ENCODE measurements at regions not wholly inside any gene's neighbourhood (a gene's known extent, or its start where the extent isn't known, plus 50 kb on each side); places are given as distances from the start of the nearest gene placed in this dataset.
A peak's percentile ranks its signal among the peaks of the same experiment; 100 is the strongest.
"Not testable (repeated sequence)": the region's sequence is repeated elsewhere in the genome, so short reads cannot be mapped to it uniquely, and the experiment has no call there.

DNA sequence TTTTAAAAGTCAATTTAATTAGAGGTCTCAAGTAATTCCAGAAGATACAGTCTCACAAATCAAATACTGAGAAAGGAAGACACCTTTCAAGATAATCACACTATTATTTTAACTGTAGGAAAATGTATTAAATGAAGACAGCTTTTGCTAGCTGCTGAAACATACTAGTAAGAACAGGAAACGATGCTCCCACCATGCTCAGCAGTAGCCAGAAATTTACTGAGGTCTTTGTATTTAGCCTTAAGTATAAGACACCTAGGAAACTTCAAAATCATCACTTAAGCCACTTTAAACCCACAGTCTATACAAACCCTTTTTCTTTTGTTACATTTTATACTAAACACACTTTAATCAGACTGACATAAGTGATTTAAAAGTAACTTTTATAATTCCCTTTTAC, 72.7 kb upstream of the NPIPB12 start:
- H2AFZ ChIP-seq (ENCODE audit: low read length); H3K4me2 ChIP-seq (ENCODE audit: extremely low read depth, insufficient read depth, low read length); H3K27ac ChIP-seq (ENCODE audit: insufficient read depth, low read length); H4K20me1 ChIP-seq (ENCODE audit: control insufficient read depth, extremely low read depth, insufficient read depth, low read length); H3K4me3 ChIP-seq (replicated peaks in 1 of 4; ENCODE audit: control extremely low read depth in 1 of 4, insufficient read depth in 1 of 4, low read depth in 3 of 4, low read length in 4 of 4); H3K36me3 ChIP-seq (ENCODE audit: control insufficient read depth, insufficient read depth, low read length); H3K27me3 ChIP-seq (ENCODE audit: control insufficient read depth, insufficient read depth, low read length); H3K9me3 ChIP-seq (ENCODE audit: control insufficient read depth, insufficient read depth, low read depth, low read length); DNase-seq (ENCODE audit: low read depth in 2 of 2); H3K9ac ChIP-seq (ENCODE audit: insufficient read depth, low read length); H3K4me1 ChIP-seq (ENCODE audit: control insufficient read depth, extremely low read depth, insufficient read depth, low read length): not testable (repeated sequence)
- peaks cover 12% of the 10 kb centered on the region for H3K79me2 ChIP-seq (ENCODE audit: control insufficient read depth, insufficient read depth, low read length)

DNA sequence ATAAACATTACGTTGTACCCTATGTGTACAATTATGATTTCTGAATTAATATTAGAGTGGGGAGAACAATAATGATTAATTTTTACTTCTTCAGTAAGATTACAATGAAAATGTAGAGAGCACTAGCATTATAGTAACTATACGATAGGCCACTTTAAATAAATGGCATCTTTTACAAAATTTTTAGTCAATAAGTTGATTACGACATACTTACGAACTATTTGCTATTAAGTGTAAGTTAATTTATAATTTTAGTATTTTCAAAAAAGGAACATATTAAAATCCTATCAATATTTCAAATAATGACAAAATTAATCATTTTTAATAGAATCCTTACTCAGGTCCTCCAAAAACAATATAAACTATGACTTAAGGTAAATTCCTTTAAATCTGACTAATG, 75.6 kb upstream of the NPIPB12 start:
- not testable (repeated sequence) for H3K79me2 ChIP-seq (ENCODE audit: control insufficient read depth, insufficient read depth, low read length); H3K4me3 ChIP-seq (replicated peaks in 1 of 4; ENCODE audit: control extremely low read depth in 1 of 4, insufficient read depth in 1 of 4, low read depth in 3 of 4, low read length in 4 of 4); H3K27ac ChIP-seq (ENCODE audit: insufficient read depth, low read length)

DNA sequence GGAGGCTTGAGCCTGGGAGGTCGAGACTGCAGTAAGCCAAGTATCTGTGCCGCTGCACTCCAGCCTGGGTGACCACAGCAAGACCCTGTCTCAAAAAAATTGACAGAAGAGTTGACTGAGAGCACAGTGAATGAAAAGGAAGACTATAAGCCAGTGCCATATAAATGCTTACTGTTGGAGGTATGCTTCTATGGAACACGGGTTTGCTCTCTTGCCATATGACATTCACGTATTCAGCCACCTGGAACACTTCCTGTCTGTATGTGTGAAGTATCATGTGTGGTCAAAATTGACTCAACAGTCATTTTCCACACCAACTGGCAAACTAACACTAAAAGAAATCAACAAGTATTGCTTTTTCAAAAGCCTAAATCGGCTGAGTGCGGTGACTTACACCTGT, 71.1 kb upstream of the SPN start:
- not testable (repeated sequence) for H3K4me2 ChIP-seq (ENCODE audit: extremely low read depth, insufficient read depth, low read length); H3K9ac ChIP-seq (ENCODE audit: insufficient read depth, low read length); H3K4me3 ChIP-seq (replicated peaks in 1 of 4; ENCODE audit: control extremely low read depth in 1 of 4, insufficient read depth in 1 of 4, low read depth in 3 of 4, low read length in 4 of 4); H3K27me3 ChIP-seq (ENCODE audit: control insufficient read depth, insufficient read depth, low read length); H3K9me3 ChIP-seq (ENCODE audit: control insufficient read depth, insufficient read depth, low read depth, low read length); H4K20me1 ChIP-seq (ENCODE audit: control insufficient read depth, extremely low read depth, insufficient read depth, low read length); H3K36me3 ChIP-seq (ENCODE audit: control insufficient read depth, insufficient read depth, low read length); H3K4me1 ChIP-seq (ENCODE audit: control insufficient read depth, extremely low read depth, insufficient read depth, low read length); H2AFZ ChIP-seq (ENCODE audit: low read length); H3K27ac ChIP-seq (ENCODE audit: insufficient read depth, low read length); DNase-seq (ENCODE audit: low read depth in 2 of 2)
- H3K79me2 ChIP-seq (ENCODE audit: control insufficient read depth, insufficient read depth, low read length), result peaks cover 28% of the 10 kb centered on the region

More for the DNA sequence above, 75.6 kb upstream of the NPIPB12 start:
- not testable (repeated sequence) for H3K4me1 ChIP-seq (ENCODE audit: control insufficient read depth, extremely low read depth, insufficient read depth, low read length); H3K4me2 ChIP-seq (ENCODE audit: extremely low read depth, insufficient read depth, low read length); DNase-seq (ENCODE audit: low read depth in 2 of 2); H3K9me3 ChIP-seq (ENCODE audit: control insufficient read depth, insufficient read depth, low read depth, low read length); H4K20me1 ChIP-seq (ENCODE audit: control insufficient read depth, extremely low read depth, insufficient read depth, low read length); H3K36me3 ChIP-seq (ENCODE audit: control insufficient read depth, insufficient read depth, low read length); H2AFZ ChIP-seq (ENCODE audit: low read length); H3K27me3 ChIP-seq (ENCODE audit: control insufficient read depth, insufficient read depth, low read length); H3K9ac ChIP-seq (ENCODE audit: insufficient read depth, low read length)

DNA sequence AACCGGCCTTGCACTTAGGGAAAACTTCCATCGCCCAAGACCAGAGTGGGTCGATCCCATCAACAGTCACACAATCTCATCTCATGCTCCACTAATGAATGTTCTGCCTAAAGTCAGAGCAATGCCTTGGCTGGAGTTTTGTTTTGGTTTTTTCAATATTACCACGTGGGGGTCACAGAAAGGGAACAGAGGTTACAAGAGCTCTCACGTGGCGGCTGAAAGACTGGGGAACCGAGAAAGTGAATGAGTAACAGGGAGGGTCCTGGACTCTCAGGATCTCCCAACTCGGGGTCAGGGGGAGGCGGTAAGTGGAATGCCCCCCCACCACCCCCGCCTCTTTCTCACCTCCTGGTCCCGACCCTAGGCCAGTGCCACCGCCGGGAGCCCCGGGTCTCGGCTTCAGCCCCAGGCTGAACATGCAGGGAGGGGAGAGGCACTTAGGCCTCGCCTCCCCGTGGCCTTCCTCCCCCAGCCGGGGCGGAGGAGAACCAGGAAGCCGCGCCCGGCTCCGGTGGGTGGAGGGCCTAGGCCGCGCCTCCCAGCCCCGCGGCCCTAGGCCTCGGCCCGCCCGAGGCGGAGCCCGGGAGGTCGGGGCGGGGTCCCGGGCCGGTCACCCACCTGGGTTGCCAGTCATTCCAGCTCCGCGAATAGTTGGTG, 68.7 kb upstream of the SPN start:
- H3K36me3 ChIP-seq (ENCODE audit: control insufficient read depth, insufficient read depth, low read length); H3K27me3 ChIP-seq (ENCODE audit: control insufficient read depth, insufficient read depth, low read length); H3K4me1 ChIP-seq (ENCODE audit: control insufficient read depth, extremely low read depth, insufficient read depth, low read length); H3K27ac ChIP-seq (ENCODE audit: insufficient read depth, low read length); H3K9me3 ChIP-seq (ENCODE audit: control insufficient read depth, insufficient read depth, low read depth, low read length); H2AFZ ChIP-seq (ENCODE audit: low read length); H3K4me2 ChIP-seq (ENCODE audit: extremely low read depth, insufficient read depth, low read length); H4K20me1 ChIP-seq (ENCODE audit: control insufficient read depth, extremely low read depth, insufficient read depth, low read length): not testable (repeated sequence)
- H3K4me3 ChIP-seq (replicated peaks in 1 of 4; ENCODE audit: control extremely low read depth in 1 of 4, insufficient read depth in 1 of 4, low read depth in 3 of 4, low read length in 4 of 4), result peak overlapping the region; percentile 47 to 66 (median 56)
- peak in 1 of 2 donors; percentile 22 for DNase-seq (ENCODE audit: low read depth in 2 of 2)
- peaks cover 18% of the 10 kb centered on the region for H3K79me2 ChIP-seq (ENCODE audit: control insufficient read depth, insufficient read depth, low read length)
- peak overlapping the region; percentile 30 for H3K9ac ChIP-seq (ENCODE audit: insufficient read depth, low read length)

DNA sequence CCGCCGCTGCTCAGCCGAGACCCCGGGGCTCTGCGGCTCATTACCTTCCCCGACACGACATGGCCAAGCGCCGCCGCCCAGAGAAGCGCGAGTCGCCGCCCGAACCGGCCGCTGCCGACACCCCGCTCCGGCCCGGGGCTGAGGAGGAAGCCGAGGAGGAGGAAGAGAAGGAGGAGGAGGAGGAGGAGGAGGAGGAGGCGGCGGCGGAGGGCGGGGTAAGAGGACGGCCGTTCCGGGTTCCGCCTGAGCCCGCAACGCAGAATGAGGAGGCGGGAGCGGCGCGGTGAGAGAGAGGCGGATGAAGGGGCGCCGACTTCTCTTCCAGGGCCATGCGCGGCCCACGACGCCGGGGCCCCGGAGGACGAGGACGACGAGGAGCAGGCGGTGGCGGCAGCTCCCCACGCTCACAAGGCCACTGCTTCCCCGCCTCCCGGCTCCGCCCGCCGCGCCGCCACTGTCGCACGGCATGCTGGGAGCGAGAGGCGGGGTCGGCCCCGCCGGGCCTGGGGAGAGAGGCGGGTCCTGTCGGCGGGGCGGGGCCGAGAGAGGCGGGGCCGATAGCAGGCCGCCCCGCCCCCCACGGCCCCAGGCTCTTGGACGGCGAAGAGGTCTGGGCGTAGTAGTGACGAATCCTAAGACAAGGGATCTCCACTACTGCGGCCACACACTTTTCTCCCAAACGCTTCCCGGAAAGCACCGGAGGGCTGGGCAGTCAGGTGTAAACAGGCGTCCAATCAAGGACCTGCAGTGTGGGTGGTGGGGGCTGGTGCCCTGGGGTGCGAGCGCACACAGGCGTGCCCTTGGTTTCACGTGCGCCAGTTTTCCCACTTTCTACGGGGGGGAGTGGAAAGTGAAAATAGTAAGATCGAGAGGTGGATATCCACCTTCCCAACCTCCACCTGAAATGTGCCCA, 67.9 kb upstream of the SPN start:
- H2AFZ ChIP-seq (ENCODE audit: low read length); H3K4me1 ChIP-seq (ENCODE audit: control insufficient read depth, extremely low read depth, insufficient read depth, low read length); H4K20me1 ChIP-seq (ENCODE audit: control insufficient read depth, extremely low read depth, insufficient read depth, low read length); H3K27me3 ChIP-seq (ENCODE audit: control insufficient read depth, insufficient read depth, low read length); H3K9me3 ChIP-seq (ENCODE audit: control insufficient read depth, insufficient read depth, low read depth, low read length); H3K36me3 ChIP-seq (ENCODE audit: control insufficient read depth, insufficient read depth, low read length): not testable (repeated sequence)
- peak; percentile 87 to 89 for DNase-seq (ENCODE audit: low read depth in 2 of 2)
- Histone ChIP-seq H3K9ac (ENCODE audit: insufficient read depth, low read length) (peak overlapping the region; percentile 62), H3K27ac (ENCODE audit: insufficient read depth, low read length) (peak overlapping the region; percentile 54), H3K4me3 (replicated peaks in 1 of 4; ENCODE audit: control extremely low read depth in 1 of 4, insufficient read depth in 1 of 4, low read depth in 3 of 4, low read length in 4 of 4) (peak overlapping the region; percentile 47 to 66 (median 58)), H3K79me2 (ENCODE audit: control insufficient read depth, insufficient read depth, low read length) (peaks cover 17% of the 10 kb centered on the region), H3K4me2 (ENCODE audit: extremely low read depth, insufficient read depth, low read length) (peak overlapping the region; percentile 21)

DNA sequence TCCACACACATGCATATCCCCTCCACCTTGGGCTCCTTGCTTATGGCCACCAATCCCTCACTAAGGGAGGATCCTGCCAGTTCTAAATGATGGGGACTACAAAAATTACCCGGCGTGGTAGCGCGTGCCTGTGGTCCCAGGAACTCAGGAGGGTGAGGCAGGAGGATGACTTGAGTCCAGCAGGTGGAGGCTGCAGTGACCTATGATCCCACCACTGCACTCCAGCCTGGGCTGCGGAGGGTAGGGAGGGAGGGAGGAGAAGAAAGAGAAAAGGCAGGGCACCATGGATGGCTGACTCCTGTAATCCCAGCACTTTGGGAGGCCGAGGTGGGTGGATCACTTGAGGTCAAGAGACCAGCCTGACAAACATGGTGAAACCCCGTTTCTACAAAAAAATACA, 66.0 kb upstream of the SPN start:
- not testable (repeated sequence) for H3K4me1 ChIP-seq (ENCODE audit: control insufficient read depth, extremely low read depth, insufficient read depth, low read length); H3K4me3 ChIP-seq (replicated peaks in 1 of 4; ENCODE audit: control extremely low read depth in 1 of 4, insufficient read depth in 1 of 4, low read depth in 3 of 4, low read length in 4 of 4); H4K20me1 ChIP-seq (ENCODE audit: control insufficient read depth, extremely low read depth, insufficient read depth, low read length); H3K36me3 ChIP-seq (ENCODE audit: control insufficient read depth, insufficient read depth, low read length); H3K9ac ChIP-seq (ENCODE audit: insufficient read depth, low read length); H3K27ac ChIP-seq (ENCODE audit: insufficient read depth, low read length); H3K79me2 ChIP-seq (ENCODE audit: control insufficient read depth, insufficient read depth, low read length); H2AFZ ChIP-seq (ENCODE audit: low read length); H3K27me3 ChIP-seq (ENCODE audit: control insufficient read depth, insufficient read depth, low read length); H3K4me2 ChIP-seq (ENCODE audit: extremely low read depth, insufficient read depth, low read length); H3K9me3 ChIP-seq (ENCODE audit: control insufficient read depth, insufficient read depth, low read depth, low read length); DNase-seq (ENCODE audit: low read depth in 2 of 2)
